ENCODE measurements at regions not wholly inside any gene's neighbourhood (a gene's known extent, or its start where the extent isn't known, plus 50 kb on each side); places are given as distances from the start of the nearest gene placed in this dataset.

DNA sequence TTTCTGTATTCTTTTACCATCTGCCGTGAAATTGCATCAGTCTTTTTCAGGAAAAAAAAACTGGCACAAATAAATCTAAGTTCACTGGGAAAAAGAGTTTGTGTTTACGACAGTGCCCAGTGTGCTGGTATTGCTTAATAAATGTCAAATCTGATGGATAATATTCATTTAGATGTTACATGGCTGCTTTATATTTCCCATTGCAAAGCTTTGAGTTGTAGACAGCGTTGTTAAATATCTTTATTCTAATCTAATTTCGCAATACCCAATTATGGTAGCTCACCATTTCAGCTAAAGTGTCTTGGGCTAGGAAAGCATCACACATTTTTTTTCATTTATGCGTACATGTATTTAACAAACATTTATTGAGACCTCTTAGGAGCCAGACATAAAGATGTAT, 1994.5 kb upstream of the FLRT2 start:
- no peak overlapping the region for H3K27ac ChIP-seq (ENCODE audit: low read depth, low read length)
- peak in 1 of 6 donors; percentile 61 for DNase-seq (ENCODE audit: low read depth in 4 of 6, low spot score in 6 of 6)
- no peak overlapping the region for H3K4me3 ChIP-seq (ENCODE audit: low read depth, low read length)
- no peaks in the 10 kb centered on the region for H3K4me1 ChIP-seq (ENCODE audit: control insufficient read depth, insufficient read depth, low read length)
- H3K9me3 ChIP-seq (ENCODE audit: control insufficient read depth, insufficient read depth, low read length): no peaks in the 10 kb centered on the region
- WGBS (ENCODE audit: insufficient coverage): no CpG with 5 or more reads among the region's 5 CpGs
- no peaks in the 10 kb centered on the region for H3K36me3 ChIP-seq (ENCODE audit: control insufficient read depth, insufficient read depth, low read length)
- H3K27me3 ChIP-seq (ENCODE audit: control insufficient read depth, insufficient read depth, low read length): no peaks in the 10 kb centered on the region

DNA sequence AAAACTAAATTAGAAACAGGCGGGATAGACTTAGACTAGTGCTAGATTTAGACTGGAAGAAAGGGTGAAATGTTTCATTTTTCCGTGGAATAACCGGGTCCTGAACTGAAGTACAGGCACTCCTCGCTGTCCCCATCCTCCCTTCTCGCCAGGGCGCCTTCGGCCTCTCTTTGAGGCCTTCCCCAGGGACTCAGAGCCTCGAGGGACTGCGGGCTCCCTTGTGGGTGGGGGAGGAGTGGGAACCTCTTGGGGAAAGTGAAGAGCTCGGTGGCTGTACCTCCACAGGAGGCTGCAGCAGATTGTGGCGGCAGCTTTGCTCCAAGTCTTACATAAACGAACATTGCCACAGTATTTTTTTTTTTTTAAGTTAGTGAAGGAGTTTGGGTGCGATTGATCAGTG, 1988.8 kb upstream of the FLRT2 start:
- Histone ChIP-seq H3K27ac (ENCODE audit: low read depth, low read length) (no peak overlapping the region), H3K4me3 (ENCODE audit: low read depth, low read length) (no peak overlapping the region), H3K4me1 (ENCODE audit: control insufficient read depth, insufficient read depth, low read length) (no peaks in the 10 kb centered on the region), H3K27me3 (ENCODE audit: control insufficient read depth, insufficient read depth, low read length) (no peaks in the 10 kb centered on the region), H3K9me3 (ENCODE audit: control insufficient read depth, insufficient read depth, low read length) (no peaks in the 10 kb centered on the region), H3K36me3 (ENCODE audit: control insufficient read depth, insufficient read depth, low read length) (no peaks in the 10 kb centered on the region)
- no peak for DNase-seq (ENCODE audit: low read depth in 4 of 6, low spot score in 6 of 6)
- WGBS (ENCODE audit: insufficient coverage): 91% methylated on average over 8 of the region's 13 CpGs

DNA sequence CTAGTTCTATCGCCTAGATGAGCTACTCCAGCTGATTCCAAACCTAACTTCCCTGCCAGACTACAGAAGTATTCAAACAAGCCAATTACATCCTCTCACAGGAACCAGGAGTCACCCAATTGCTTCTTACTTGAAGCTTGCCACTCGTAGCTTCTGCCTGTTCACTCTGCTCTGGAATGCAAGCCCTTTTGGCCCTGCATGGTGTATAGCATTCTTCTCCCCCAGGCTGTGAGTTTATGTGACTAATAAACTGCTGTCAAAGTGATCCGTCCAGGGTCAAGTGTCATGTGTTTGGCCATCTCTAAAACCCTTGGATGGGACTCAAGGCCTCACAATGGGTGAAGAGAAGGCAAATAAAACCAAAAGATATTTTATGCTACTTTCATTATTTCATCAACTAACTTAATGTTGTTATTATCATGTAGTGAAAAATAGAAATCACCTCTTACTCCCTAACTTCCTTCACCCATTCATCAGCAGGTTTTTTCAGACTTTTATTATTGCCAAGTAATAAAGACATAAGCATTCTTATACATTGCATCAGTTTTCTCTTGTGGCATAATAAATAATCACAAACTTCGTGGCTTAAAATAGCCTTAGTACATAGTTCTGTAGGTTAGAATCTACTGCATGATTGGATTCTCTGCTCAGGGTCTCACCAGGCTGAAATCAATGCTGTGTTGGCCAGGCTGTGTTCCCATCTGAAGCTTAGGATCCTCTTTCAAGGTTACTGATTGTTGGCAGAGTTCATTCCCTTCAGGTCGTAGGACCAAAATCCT, 1981.7 kb upstream of the FLRT2 start:
- 82% methylated on average over 2 of the region's 5 CpGs for WGBS (ENCODE audit: insufficient coverage)
- H3K4me1 ChIP-seq (ENCODE audit: control insufficient read depth, insufficient read depth, low read length): no peaks in the 10 kb centered on the region
- H3K27ac ChIP-seq (ENCODE audit: low read depth, low read length): no peak overlapping the region
- H3K36me3 ChIP-seq (ENCODE audit: control insufficient read depth, insufficient read depth, low read length): no peaks in the 10 kb centered on the region
- no peak for DNase-seq (ENCODE audit: low read depth in 4 of 6, low spot score in 6 of 6)
- H3K4me3 ChIP-seq (ENCODE audit: low read depth, low read length): no peak overlapping the region
- no peaks in the 10 kb centered on the region for H3K9me3 ChIP-seq (ENCODE audit: control insufficient read depth, insufficient read depth, low read length)
- no peaks in the 10 kb centered on the region for H3K27me3 ChIP-seq (ENCODE audit: control insufficient read depth, insufficient read depth, low read length)

DNA sequence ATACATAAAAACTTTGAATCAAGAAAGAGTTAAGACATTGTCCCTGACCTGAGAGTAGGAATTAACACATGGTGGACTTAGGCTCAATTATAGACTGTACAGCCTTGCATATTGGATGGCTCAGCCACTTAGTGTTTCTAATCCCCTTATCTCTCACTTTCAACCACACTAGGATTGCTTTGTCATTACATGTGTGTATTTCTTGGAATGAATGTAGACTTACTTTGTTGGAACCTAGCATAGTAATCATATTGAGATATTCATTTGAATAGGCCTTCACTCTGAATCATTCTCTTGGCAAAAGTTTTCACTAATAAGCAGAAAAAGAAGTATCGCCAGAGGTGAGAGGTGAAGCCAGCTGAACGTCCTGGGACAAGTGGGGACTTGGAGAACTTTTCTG, 1973.9 kb upstream of the FLRT2 start:
- Histone ChIP-seq H3K36me3 (ENCODE audit: control insufficient read depth, insufficient read depth, low read length) (no peaks in the 10 kb centered on the region), H3K9me3 (ENCODE audit: control insufficient read depth, insufficient read depth, low read length) (peaks cover 1% of the 10 kb centered on the region), H3K27me3 (ENCODE audit: control insufficient read depth, insufficient read depth, low read length) (no peaks in the 10 kb centered on the region), H3K4me1 (ENCODE audit: control insufficient read depth, insufficient read depth, low read length) (no peaks in the 10 kb centered on the region), H3K4me3 (ENCODE audit: low read depth, low read length) (no peak overlapping the region), H3K27ac (ENCODE audit: low read depth, low read length) (no peak overlapping the region)
- no peak for DNase-seq (ENCODE audit: low read depth in 4 of 6, low spot score in 6 of 6)
- WGBS (ENCODE audit: insufficient coverage): no CpG with 5 or more reads among the region's 2 CpGs

DNA sequence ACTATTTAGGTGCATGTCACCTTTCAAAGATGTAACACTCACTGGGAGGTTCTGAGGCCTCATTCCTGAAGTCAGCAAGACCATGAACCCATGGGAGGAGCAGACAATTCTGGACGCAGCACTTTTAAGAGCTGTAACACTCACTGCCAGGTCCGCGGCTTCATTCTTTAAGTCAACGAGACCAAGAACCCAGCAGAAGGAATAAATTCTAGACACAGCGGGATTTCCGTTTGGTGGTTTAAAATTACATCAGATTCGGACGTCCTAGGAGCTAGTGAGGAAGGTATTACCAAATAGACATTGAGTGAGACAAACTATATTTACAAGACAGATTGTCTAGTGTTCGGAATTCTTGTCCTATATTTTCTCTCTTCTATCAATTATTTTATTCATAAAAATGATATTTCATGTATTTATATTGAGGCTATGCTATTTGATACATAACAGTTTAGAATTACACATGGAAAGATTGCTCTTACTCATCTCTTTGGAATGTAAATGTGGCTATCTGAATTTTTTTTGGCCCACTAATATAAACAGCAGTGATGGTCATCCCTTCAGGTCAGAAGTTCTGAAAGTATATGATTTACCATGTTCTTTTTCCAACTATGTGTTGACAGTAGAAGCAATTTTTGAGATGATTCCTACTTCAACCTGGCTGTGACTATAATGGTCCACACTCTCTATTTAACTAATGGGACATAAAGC, 1973.0 kb upstream of the FLRT2 start:
- WGBS (ENCODE audit: insufficient coverage): 100% methylated on average over 4 of the region's 9 CpGs

DNA sequence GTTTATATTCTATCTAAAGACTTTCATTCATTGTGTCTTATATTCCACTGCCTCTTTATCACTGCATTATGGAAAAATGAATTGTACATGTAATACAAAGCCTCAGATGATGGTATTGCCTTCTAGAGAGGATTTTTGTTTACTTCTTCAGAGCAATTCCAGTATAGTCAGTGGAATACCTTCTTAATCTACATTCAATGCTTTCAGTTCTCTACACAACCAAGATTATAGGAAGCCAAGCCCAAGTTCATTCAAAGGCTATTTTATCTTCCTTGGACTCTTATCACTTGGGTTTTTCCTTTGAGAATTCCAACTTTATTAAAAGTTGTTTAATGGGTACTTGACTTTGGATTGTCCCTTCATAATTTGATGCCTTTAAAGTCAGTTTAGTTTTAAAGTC, 1971.0 kb upstream of the FLRT2 start:
- no peak for DNase-seq (ENCODE audit: low read depth in 4 of 6, low spot score in 6 of 6)
- no peak overlapping the region for H3K27ac ChIP-seq (ENCODE audit: low read depth, low read length)
- peaks cover 1% of the 10 kb centered on the region for H3K9me3 ChIP-seq (ENCODE audit: control insufficient read depth, insufficient read depth, low read length)
- no peak overlapping the region for H3K4me3 ChIP-seq (ENCODE audit: low read depth, low read length)
- H3K4me1 ChIP-seq (ENCODE audit: control insufficient read depth, insufficient read depth, low read length): no peaks in the 10 kb centered on the region
- no peaks in the 10 kb centered on the region for H3K27me3 ChIP-seq (ENCODE audit: control insufficient read depth, insufficient read depth, low read length)
- no peaks in the 10 kb centered on the region for H3K36me3 ChIP-seq (ENCODE audit: control insufficient read depth, insufficient read depth, low read length)

More for the DNA sequence above, 1973.0 kb upstream of the FLRT2 start:
- Histone ChIP-seq H3K4me3 (ENCODE audit: low read depth, low read length) (no peak overlapping the region), H3K36me3 (ENCODE audit: control insufficient read depth, insufficient read depth, low read length) (no peaks in the 10 kb centered on the region), H3K27ac (ENCODE audit: low read depth, low read length) (no peak overlapping the region), H3K4me1 (ENCODE audit: control insufficient read depth, insufficient read depth, low read length) (no peaks in the 10 kb centered on the region), H3K9me3 (ENCODE audit: control insufficient read depth, insufficient read depth, low read length) (peaks cover 1% of the 10 kb centered on the region), H3K27me3 (ENCODE audit: control insufficient read depth, insufficient read depth, low read length) (no peaks in the 10 kb centered on the region)
- no peak for DNase-seq (ENCODE audit: low read depth in 4 of 6, low spot score in 6 of 6)

DNA sequence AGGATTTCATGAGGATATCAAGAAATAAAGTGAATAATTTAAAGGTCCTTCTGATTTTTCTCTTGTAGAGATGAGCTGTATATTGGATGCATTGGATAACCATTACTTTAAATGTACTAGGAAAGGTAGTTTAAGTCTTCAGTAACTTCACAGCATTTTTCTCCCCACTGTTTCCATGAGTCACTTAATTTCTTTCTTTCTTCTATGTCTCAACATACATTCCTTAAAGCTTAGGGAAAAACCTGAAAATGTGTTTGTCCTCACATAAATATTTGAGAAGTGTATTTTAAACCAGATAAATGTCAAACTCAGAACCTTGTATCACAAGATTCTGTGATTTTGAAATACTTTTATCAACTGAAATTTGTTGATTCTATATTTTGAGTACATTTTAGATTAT, 1970.2 kb upstream of the FLRT2 start:
- no peaks in the 10 kb centered on the region for H3K36me3 ChIP-seq (ENCODE audit: control insufficient read depth, insufficient read depth, low read length)
- no peak overlapping the region for H3K27ac ChIP-seq (ENCODE audit: low read depth, low read length)
- H3K27me3 ChIP-seq (ENCODE audit: control insufficient read depth, insufficient read depth, low read length): no peaks in the 10 kb centered on the region
- H3K4me1 ChIP-seq (ENCODE audit: control insufficient read depth, insufficient read depth, low read length): no peaks in the 10 kb centered on the region
- H3K4me3 ChIP-seq (ENCODE audit: low read depth, low read length): no peak overlapping the region
- peaks cover 1% of the 10 kb centered on the region for H3K9me3 ChIP-seq (ENCODE audit: control insufficient read depth, insufficient read depth, low read length)
- no peak for DNase-seq (ENCODE audit: low read depth in 4 of 6, low spot score in 6 of 6)

DNA sequence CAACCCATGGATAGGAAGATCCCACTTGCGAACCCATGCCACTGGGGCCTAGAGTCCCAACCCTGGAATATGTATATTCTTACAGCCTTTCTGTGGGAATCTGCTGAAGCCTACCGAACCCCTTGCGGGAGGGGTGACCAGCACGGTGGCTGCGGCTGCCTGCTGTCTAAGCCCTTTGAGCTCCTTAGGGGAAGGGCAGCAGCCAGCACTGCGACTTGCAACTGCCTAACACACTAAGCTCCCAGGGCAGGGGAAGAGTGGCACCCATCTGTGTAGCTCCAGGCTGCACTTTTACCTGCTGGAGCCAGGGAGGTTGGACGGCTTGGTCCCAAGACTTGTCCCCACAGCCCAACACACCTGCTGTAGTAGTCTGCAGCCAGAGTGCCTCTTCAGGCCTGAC, 1968.7 kb upstream of the FLRT2 start:
- H3K9me3 ChIP-seq (ENCODE audit: control insufficient read depth, insufficient read depth, low read length): no peaks in the 10 kb centered on the region
- H3K27ac ChIP-seq (ENCODE audit: low read depth, low read length): no peak overlapping the region
- H3K4me3 ChIP-seq (ENCODE audit: low read depth, low read length): no peak overlapping the region
- 92% methylated on average over 7 of the region's 7 CpGs for WGBS (ENCODE audit: insufficient coverage)
- no peak for DNase-seq (ENCODE audit: low read depth in 4 of 6, low spot score in 6 of 6)
- no peaks in the 10 kb centered on the region for H3K4me1 ChIP-seq (ENCODE audit: control insufficient read depth, insufficient read depth, low read length)
- H3K36me3 ChIP-seq (ENCODE audit: control insufficient read depth, insufficient read depth, low read length): no peaks in the 10 kb centered on the region
- no peaks in the 10 kb centered on the region for H3K27me3 ChIP-seq (ENCODE audit: control insufficient read depth, insufficient read depth, low read length)

DNA sequence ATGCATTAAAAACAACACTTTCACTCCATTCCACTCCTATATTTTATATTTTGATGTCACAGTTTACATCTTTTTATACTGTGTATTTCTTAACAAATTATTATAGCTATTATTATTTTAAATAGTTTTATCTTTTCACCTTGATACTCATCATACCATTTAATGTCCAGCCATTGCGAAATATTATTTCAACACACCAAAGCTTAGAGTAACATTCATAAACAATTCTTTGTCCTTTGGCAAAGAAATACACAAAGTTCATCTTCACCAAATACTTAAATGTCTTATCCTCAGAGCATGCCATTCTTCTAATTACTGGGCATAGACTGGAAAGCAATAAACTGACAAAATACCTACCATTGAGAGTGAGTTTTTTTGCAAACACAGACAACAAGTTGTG, 1963.4 kb upstream of the FLRT2 start:
- Histone ChIP-seq H3K27ac (ENCODE audit: low read depth, low read length) (no peak overlapping the region), H3K36me3 (ENCODE audit: control insufficient read depth, insufficient read depth, low read length) (no peaks in the 10 kb centered on the region), H3K4me3 (ENCODE audit: low read depth, low read length) (no peak overlapping the region), H3K27me3 (ENCODE audit: control insufficient read depth, insufficient read depth, low read length) (no peaks in the 10 kb centered on the region), H3K4me1 (ENCODE audit: control insufficient read depth, insufficient read depth, low read length) (no peaks in the 10 kb centered on the region), H3K9me3 (ENCODE audit: control insufficient read depth, insufficient read depth, low read length) (no peaks in the 10 kb centered on the region)
- no peak for DNase-seq (ENCODE audit: low read depth in 4 of 6, low spot score in 6 of 6)
- WGBS (ENCODE audit: insufficient coverage): 80% methylated on average over 1 of the region's 1 CpG

DNA sequence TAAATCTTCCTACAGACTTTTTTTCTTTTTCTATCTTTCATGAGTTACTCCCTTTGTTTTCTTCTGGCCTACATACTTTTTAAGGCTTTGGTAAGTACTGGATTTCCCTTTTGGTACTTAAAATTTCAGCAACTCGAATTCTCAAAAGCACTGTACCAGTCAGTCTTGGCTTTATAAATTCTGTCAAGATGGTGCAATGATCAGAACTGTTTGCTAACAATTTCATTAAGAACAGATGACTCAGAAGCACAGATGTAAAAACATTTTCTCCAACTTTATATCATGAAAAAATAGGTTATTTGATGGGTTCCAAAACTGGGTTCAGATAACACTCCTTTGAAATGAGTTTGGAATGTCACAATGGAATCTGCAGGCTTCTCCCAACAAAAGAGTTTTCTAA, 1961.8 kb upstream of the FLRT2 start:
- Histone ChIP-seq H3K27ac (ENCODE audit: low read depth, low read length) (no peak overlapping the region), H3K27me3 (ENCODE audit: control insufficient read depth, insufficient read depth, low read length) (no peaks in the 10 kb centered on the region), H3K9me3 (ENCODE audit: control insufficient read depth, insufficient read depth, low read length) (no peaks in the 10 kb centered on the region), H3K4me3 (ENCODE audit: low read depth, low read length) (no peak overlapping the region), H3K4me1 (ENCODE audit: control insufficient read depth, insufficient read depth, low read length) (no peaks in the 10 kb centered on the region), H3K36me3 (ENCODE audit: control insufficient read depth, insufficient read depth, low read length) (no peaks in the 10 kb centered on the region)
- no peak for DNase-seq (ENCODE audit: low read depth in 4 of 6, low spot score in 6 of 6)
- WGBS (ENCODE audit: insufficient coverage): no CpG with 5 or more reads among the region's 1 CpG
